ENCODE measurements at regions not wholly inside any gene's neighbourhood (a gene's known extent, or its start where the extent isn't known, plus 50 kb on each side); places are given as distances from the start of the nearest gene placed in this dataset.

DNA sequence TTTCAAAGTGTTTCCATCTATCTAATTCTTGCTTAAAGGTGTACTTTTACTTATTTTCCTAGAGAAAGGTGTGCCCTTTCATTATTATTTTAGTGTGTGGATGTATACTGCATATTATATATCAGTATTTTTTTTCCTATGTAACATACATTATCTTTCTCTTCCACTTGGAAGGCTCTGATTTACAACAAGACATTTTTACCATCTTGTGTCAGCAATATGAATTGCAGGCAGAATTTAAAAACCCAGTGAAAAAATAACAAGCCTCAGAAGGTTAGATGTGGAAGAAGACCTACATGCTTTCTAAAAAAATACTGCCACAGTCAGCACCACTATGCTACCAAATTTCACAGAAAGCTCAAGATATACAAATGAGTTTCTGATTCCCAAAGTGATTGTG lies 327.7 kb upstream of the STEAP1 start:
- TF ChIP-seq, protein P1, sequence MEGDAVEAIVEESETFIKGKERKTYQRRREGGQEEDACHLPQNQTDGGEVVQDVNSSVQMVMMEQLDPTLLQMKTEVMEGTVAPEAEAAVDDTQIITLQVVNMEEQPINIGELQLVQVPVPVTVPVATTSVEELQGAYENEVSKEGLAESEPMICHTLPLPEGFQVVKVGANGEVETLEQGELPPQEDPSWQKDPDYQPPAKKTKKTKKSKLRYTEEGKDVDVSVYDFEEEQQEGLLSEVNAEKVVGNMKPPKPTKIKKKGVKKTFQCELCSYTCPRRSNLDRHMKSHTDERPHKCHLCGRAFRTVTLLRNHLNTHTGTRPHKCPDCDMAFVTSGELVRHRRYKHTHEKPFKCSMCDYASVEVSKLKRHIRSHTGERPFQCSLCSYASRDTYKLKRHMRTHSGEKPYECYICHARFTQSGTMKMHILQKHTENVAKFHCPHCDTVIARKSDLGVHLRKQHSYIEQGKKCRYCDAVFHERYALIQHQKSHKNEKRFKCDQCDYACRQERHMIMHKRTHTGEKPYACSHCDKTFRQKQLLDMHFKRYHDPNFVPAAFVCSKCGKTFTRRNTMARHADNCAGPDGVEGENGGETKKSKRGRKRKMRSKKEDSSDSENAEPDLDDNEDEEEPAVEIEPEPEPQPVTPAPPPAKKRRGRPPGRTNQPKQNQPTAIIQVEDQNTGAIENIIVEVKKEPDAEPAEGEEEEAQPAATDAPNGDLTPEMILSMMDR (IDR thresholded peaks at IDR 0.05) = no peak
- no peak for TF ChIP-seq SP1 (CRISPR knock-in tag; conservative IDR thresholded peaks at IDR 0.05)
- TF ChIP-seq TP53 (CRISPR knock-in tag; IDR thresholded peaks at IDR 0.05) = no peak
- TF ChIP-seq GABPB1 (CRISPR knock-in tag; IDR thresholded peaks at IDR 0.05) = no peak
- TF ChIP-seq, protein P2, sequence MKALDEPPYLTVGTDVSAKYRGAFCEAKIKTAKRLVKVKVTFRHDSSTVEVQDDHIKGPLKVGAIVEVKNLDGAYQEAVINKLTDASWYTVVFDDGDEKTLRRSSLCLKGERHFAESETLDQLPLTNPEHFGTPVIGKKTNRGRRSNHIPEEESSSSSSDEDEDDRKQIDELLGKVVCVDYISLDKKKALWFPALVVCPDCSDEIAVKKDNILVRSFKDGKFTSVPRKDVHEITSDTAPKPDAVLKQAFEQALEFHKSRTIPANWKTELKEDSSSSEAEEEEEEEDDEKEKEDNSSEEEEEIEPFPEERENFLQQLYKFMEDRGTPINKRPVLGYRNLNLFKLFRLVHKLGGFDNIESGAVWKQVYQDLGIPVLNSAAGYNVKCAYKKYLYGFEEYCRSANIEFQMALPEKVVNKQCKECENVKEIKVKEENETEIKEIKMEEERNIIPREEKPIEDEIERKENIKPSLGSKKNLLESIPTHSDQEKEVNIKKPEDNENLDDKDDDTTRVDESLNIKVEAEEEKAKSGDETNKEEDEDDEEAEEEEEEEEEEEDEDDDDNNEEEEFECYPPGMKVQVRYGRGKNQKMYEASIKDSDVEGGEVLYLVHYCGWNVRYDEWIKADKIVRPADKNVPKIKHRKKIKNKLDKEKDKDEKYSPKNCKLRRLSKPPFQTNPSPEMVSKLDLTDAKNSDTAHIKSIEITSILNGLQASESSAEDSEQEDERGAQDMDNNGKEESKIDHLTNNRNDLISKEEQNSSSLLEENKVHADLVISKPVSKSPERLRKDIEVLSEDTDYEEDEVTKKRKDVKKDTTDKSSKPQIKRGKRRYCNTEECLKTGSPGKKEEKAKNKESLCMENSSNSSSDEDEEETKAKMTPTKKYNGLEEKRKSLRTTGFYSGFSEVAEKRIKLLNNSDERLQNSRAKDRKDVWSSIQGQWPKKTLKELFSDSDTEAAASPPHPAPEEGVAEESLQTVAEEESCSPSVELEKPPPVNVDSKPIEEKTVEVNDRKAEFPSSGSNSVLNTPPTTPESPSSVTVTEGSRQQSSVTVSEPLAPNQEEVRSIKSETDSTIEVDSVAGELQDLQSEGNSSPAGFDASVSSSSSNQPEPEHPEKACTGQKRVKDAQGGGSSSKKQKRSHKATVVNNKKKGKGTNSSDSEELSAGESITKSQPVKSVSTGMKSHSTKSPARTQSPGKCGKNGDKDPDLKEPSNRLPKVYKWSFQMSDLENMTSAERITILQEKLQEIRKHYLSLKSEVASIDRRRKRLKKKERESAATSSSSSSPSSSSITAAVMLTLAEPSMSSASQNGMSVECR (CRISPR knock-in tag; IDR thresholded peaks at IDR 0.05; ENCODE audit: borderline replicate concordance) = no peak
- TF ChIP-seq, protein P3, sequence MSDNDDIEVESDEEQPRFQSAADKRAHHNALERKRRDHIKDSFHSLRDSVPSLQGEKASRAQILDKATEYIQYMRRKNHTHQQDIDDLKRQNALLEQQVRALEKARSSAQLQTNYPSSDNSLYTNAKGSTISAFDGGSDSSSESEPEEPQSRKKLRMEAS (CRISPR knock-in tag; IDR thresholded peaks at IDR 0.05) = no peak
- TF ChIP-seq CREB1 (CRISPR knock-in tag; IDR thresholded peaks at IDR 0.05) = no peak
- TF ChIP-seq ZNF317 (CRISPR knock-in tag; IDR thresholded peaks at IDR 0.05; ENCODE audit: borderline replicate concordance, low read depth) = no peak

All from WTC11 (cell line).